NCI-H1048 (cell line): ENCODE measurements at regions not wholly inside any gene's neighbourhood (a gene's known extent, or its start where the extent isn't known, plus 50 kb on each side); places are given as distances from the start of the nearest gene placed in this dataset.
"Not testable (repeated sequence)": the region's sequence is repeated elsewhere in the genome, so short reads cannot be mapped to it uniquely, and the experiment has no call there.

Experiments
- DNase-seq: peaks from one replicate; lab custom pipeline; 2025; lab: John Stamatoyannopoulos, UW

- DNase-seq: no peak
Measured at GRCh38 chr6:121879149-121879548, 443.7 kb downstream of the GJA1 start.

GRCh38 chr6:121880831-121881230, 445.4 kb downstream of the GJA1 start:
- no peak for DNase-seq

GRCh38 chr6:121881974-121882667, 446.7 kb downstream of the GJA1 start:
- no peak for DNase-seq

GRCh38 chr6:121884091-121884490, 448.6 kb downstream of the GJA1 start:
- DNase-seq: no peak

- DNase-seq: no peak
Measured at GRCh38 chr6:121884620-121885019, 449.2 kb downstream of the GJA1 start.

- DNase-seq: no peak
Measured at GRCh38 chr6:121885399-121886152, 450.1 kb downstream of the GJA1 start.

- no peak for DNase-seq
Measured at GRCh38 chr6:121886223-121886830, 450.9 kb downstream of the GJA1 start.

GRCh38 chr6:121887724-121888123, 452.3 kb downstream of the GJA1 start:
- no peak for DNase-seq

- DNase-seq: no peak
Measured at GRCh38 chr6:121890307-121890910, 455.0 kb downstream of the GJA1 start.

GRCh38 chr6:121895731-121896130, 460.3 kb downstream of the GJA1 start:
- DNase-seq: not testable (repeated sequence)

GRCh38 chr6:121896363-121896762, 460.9 kb downstream of the GJA1 start:
- DNase-seq: no peak

GRCh38 chr6:121896771-121897170, 461.3 kb downstream of the GJA1 start:
- DNase-seq: no peak

- no peak for DNase-seq
Measured at GRCh38 chr6:121897337-121897760, 461.9 kb downstream of the GJA1 start.

GRCh38 chr6:121901432-121901831, 466.0 kb downstream of the GJA1 start:
- DNase-seq: no peak

- DNase-seq: no peak
Measured at GRCh38 chr6:121904559-121904958, 469.1 kb downstream of the GJA1 start.

- no peak for DNase-seq
Measured at GRCh38 chr6:121912905-121913304, 477.5 kb downstream of the GJA1 start.

GRCh38 chr6:121917263-121917829, 481.9 kb downstream of the GJA1 start:
- no peak for DNase-seq

- no peak for DNase-seq
Measured at GRCh38 chr6:121917834-121918559, 481.5 kb upstream of the HSF2 start.

- DNase-seq: no peak
Measured at GRCh38 chr6:121920616-121921015, 478.8 kb upstream of the HSF2 start.

- DNase-seq: no peak
Measured at GRCh38 chr6:121925024-121925423, 474.4 kb upstream of the HSF2 start.

GRCh38 chr6:121925534-121926255, 473.8 kb upstream of the HSF2 start:
- no peak for DNase-seq
